GM21447 (cell line): ENCODE measurements at regions not wholly inside any gene's neighbourhood (a gene's known extent, or its start where the extent isn't known, plus 50 kb on each side); places are given as distances from the start of the nearest gene placed in this dataset.
A peak's percentile ranks its signal among the peaks of the same experiment; 100 is the strongest.

ENCODE experiments used
- ATAC-seq: cut with Tn5 transposase; IDR thresholded peaks from one replicate; pipeline ENCODE4 v1.9.1; 2021; ENCODE audit not compliant: unreplicated experiment

DNA sequence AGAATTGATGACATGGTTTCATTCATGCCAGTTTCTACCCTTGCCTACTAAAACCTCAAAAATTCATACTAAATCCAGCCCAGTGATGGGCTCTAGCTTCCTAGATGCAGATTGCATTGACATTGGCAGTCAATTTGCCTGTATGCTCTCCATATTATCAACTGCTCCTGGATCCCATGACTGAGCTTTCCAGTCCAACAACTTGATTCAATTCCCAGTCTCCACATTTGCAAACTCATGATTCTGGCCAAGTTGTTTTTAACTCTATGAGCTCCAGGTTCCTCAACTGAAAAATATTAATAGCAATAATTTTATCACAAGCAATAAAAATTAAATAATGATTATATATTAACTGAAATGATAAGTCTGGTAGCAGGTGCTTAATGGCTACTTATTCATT lies 51.0 kb upstream of the DSC1 start:
- ATAC-seq: no peak

DNA sequence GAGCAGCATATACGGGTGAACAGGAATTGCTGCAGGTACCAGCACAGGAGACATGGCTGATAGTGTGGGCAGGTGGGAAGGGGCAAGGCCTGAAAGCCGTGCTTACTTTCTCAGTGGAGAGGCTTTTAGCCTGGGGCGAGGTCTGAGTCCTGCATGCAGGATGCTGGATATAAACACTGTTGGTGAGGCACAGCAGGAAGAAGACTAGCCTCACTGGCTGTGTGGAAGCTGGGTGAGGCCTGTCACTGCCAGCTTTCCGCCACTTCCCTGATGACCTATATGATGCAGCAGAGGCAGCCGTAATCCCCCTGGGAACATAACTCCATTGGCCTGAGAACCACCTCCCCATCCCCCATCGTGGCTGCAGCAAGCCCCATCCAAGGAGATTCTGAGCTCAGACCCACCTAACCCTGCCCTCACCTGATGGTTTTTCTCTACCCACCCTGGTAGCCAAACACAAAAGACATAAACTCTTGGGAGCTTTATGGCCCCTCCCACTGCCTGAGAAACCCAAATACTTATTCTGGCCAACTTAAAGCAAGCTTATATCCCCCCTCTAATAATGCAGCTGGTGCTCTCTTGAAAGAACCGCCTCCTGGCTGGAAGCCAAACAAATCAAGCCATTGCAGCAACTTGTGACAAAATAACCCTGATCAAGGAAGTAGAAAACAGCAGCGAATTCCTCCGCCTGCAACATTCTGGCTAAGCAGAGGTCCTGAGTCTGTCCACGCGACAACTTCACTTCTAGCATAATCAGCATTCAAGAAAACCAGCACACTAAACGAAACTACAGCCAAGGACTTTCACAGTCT lies 54.6 kb upstream of the DSC1 start:
- ATAC-seq: no peak

DNA sequence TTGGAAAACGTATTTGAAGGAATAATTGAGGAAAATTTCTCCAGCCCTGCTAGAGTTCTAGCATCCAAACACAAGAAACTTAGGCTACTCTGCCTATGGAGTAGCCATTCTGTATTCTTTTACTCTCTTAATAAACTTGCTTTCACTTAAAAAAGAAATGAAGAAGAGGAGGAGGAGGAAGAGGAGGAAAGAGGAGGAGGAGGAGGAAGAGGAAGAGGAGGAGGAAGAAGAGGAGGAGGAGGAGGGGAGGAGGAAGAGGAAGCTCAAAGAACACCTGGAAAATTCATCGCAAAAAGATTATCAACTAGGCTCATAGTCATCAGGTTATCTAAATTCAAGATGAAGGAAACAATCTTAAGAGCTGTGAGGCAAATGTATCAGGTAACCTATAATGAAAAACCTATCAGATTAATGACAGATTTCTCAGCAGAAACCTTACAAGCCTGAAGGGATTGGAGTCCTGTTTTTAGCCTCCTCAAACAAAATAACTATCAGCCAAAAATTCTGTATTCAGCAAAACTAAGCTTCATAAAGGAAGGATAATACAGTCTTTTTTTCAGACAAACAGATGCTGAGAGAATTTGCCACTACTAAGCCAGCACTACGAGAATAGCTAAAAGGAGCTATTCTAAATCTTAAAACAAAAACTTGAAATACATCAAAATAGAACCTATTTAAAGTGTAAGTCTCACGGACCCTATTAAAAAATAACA lies 56.2 kb upstream of the DSC1 start:
- ATAC-seq: no peak

DNA sequence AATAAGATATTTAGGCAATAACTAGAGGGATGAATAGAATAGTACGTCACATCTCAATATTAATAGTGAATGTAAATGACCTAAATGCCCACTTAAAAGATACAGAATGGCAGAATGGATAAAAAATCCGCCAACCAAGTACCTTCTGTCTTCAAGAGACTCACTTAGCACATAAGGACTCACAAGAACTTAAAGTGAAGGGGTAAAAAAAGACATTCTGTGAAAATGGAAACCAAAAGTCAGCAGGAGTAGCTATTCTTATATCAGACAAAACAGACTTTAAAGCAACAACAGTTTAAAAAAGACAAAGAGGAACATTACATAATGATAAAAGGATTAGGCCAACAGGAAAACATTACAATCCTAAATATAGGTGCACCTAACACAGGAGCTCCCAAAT lies 56.7 kb upstream of the DSC1 start:
- no peak for ATAC-seq

DNA sequence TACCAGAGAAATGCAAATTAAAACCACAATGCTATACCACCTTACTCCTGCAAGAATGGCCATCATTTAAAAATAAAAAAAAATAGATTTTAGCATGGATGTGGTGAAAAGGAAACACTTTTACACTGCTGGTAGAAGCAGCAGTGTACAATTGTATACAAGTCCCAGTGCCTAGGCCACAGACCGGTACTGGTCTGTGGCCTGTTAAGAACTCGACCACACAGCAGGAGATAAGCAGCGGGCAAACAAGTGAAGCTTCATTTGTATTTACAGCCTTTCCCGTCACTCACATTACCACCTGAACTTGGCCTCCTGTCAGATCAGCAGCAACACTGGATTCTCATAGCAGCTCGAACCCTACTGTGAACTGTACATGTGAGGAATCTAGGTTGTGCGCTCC lies 60.7 kb upstream of the DSC1 start:
- no peak for ATAC-seq

DNA sequence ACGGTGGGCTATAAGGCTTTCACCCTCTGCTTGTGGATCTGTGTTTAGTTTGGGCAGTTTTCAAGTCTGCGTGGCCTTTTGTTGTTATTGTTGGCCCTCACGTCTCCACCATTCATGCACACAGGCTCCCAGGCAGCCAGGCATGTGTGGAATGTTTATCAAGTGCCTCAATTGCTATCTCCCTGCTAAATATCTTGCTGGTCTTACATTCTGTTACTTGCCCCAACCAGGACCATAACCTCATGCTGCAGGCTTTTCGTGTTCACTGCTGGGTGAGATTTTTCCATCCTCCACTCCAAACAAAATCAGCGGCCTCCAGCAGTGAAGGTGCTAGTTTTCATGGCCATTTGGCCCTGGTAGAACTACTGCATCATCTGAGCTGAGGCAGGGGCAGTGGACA lies 63.0 kb upstream of the DSC1 start:
- no peak for ATAC-seq

DNA sequence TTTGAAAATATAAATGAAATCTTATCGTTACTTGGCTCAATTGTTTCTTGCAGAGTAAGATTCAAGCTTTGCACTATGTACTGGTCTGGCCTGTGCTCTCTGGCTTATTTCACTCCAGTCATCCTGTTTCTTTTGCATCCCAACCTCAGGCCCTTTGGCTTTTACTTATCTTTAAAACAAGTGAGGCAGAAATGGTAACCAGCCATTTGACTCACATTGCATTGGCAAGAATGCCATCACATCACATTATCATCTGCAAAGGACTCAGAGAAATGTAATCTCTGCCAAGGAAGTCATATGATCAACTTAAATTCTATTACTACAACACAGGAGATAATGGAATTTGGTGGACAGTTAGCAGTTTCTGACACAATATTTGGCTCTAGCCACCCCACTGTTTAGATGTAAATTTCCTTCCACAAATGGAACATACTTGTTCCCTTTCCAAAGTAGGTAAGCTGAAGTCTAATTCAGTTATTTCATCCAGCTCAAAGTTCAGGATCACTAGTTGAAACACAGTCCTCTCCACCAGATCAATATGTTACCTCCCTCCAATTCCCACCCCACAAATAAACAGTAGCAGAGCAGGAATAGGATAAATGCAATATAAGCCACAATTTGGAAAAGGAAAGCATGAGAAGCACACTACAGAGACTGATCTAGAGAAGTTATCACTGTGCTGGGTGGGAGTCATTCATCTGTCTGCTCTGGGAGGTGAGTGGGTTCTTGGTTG lies 65.0 kb upstream of the DSC1 start:
- no peak for ATAC-seq

DNA sequence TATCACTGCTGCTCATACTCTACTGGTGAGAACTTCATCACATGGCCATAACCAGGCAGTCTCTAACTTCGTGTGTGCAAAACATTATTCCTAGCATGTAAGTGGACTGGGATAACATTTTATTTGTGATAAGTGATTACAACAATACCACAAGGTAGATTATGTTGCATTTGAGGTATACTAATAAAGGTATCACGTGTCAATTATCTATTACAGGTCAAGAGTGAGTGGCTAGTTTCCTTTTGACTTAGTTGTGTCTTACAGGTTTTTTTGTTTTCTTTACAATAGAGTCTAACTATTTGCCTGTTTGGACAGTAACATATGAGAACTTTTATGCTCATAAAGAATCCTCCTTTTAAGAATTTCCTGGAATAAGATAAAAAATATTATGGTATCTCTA lies 67.2 kb upstream of the DSC1 start:
- no peak for ATAC-seq

DNA sequence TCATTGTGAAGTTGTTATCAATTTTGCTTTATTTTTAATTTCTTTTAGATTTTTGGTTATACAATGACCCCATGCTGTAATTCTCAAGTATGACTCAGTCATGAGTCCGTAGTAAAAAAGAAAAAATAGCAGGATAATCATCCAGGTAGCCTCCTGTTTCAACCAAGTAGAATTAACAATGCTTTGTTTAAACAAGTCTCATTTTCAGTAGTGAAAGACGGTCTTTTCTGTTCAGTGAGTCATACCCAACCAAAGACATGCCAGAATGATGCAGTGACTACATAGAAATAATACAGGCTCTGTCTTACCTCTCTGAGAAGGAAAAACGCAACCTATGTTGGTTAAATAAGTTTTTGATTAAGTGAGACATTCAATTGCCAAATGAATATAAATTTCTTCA lies 67.8 kb upstream of the DSC1 start:
- ATAC-seq: peak; percentile 51

DNA sequence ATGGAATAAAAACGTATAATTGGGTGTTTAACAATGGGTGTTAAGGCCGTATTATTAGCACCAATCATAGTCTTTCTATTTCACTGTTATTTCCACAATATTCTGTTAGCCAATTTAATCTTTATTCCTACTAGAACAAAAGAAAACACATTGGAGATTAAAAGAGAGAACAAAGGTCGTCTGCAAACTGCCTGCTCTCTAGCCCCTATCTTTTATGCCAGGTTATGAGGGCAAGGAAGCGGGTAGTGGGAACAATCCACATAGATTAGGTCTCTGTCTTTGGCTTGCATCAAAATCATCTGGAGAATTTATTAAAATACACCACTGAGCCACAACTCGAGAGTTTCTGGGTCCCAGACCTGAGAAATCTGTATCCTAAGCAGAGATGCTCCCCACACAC lies 69.4 kb upstream of the DSC1 start:
- ATAC-seq: no peak

DNA sequence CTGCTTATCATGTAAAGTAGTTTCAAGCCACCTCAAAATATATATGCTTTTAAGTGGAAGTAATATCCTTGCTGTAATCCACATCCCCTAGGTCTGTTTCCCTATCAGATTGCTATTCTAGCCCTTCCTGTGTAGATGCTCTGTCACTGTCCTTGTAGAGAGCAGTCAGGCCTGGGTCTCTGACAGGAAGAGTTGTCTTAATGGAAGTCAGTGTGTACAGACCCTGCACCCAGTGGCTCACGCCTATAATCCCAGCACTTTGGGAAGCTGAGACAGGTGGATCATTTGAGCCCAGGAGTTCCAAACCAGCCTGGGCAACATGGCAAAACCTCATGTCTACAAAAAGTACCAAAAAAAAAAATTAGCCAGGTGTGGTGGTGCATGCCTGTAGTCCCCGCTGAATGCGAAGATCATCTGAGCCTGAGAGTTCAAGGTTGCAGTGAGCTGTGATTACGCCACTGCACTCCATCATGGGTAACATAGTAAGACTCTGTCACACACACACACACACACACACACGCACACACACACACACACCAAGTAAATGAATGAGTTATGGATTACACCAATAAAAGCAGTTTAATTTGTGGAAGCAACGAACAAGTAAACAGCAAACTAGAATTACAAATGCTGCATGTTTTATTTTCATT lies 70.2 kb upstream of the DSC1 start:
- no peak for ATAC-seq

DNA sequence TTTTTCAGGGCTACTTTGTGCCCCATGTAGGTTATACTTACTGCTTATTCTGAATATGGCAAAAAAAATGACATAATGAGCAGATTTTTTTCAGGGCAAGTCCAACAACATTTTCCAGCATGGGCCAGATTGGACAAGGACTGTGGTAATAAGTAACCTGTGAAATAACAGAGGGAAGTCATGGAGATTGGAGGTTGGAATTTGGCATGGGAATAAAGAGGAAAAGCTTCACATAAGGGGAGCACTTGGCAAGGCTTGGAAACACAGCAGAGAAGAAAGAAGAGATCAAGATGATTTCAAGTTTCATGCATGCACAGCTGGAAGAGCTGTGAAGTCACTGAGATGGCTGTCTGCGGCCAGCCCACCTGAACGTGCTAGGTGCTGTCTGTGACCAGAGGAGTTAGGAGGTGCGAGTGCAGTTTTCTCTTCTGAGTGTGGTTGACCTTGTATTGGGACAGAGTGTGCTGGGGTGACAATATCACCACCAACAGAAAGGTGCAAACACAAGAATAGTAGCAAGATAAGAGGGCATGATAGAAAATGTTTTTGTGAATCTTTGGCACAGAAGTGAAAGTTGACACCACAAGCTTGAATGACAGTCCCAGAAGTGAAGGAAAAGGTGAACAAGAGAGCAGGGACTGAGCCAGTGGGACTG lies 71.1 kb upstream of the DSC1 start:
- no peak for ATAC-seq

DNA sequence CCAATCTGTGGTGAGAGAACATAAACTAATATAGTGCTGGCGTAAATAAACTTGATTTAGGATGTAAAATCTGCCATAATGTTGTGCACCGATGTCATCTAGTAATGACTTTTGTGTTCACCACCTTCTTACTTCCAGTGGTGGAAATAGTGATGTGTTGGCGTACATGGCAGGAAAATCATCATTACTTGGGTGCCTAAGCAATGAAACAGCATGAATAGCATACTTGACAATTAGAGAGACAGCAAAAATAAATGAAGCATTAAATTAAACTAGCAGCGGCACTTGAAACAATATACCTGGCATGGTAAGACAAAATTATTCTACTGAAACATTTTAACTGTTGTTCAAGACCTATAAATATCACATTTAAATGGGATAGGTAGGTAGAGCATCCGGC lies 73.2 kb upstream of the DSC1 start:
- no peak for ATAC-seq

DNA sequence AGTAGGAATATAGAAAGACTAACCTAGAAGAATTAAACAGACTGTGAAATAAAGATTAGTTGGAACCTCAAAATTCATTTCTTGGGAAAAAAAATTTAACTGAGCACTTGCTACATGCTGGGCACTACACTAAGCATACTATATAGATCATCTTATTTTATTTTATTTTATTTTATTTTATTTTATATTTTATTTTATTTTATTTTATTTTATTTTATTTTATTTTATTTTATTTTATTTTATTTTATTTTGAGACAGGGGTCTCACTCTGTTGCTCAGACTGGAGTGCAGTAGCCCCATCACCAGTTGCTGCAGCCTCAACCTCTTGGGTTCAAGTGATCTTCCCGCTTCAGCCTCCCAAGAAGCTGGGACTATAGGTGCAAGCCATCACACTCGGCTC lies 74.5 kb upstream of the DSC1 start:
- ATAC-seq: no peak

DNA sequence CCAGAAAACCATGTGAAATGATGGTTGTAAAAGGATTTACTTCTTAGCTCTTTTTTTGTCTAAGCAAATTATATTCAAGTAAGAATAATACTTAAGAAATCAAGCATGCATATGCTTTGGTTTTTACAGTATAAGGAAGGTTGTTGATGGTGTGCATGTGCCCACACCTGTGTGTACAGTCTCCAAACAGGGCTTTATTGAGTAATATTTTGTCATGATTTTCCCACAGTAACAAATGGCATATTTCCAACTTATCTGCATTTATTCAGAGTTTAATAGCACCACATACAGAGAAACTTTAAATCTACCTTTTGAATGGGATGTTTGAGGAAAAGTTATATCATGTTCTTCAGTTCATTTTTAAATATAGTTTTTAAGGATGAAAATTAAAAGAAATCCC lies 76.5 kb upstream of the DSG1 start:
- ATAC-seq: no peak

DNA sequence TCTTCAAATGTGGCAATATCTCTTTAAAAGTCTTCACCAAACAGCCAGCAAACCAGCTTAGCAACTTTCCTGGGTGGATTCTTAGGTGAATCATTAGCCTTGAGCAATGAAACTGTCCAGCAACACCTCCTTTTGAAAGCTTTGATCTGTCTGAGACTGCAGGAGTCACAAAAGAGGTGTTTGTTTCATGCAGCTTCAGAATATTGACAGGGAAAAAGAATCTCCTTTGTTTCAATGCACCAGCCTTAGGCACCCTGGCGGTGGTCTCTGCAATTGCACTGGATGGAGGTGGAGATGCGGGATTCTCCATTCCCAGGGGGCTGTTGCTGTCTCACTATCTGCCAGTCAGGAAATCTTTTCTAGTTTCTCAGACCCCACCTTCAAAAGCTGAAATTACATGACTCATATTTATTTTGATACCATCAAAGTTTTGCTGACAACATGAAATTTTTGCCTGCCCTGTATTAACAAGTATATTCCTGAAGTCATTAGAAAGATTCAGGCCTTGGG lies 76.0 kb upstream of the DSG1 start:
- ATAC-seq: no peak

DNA sequence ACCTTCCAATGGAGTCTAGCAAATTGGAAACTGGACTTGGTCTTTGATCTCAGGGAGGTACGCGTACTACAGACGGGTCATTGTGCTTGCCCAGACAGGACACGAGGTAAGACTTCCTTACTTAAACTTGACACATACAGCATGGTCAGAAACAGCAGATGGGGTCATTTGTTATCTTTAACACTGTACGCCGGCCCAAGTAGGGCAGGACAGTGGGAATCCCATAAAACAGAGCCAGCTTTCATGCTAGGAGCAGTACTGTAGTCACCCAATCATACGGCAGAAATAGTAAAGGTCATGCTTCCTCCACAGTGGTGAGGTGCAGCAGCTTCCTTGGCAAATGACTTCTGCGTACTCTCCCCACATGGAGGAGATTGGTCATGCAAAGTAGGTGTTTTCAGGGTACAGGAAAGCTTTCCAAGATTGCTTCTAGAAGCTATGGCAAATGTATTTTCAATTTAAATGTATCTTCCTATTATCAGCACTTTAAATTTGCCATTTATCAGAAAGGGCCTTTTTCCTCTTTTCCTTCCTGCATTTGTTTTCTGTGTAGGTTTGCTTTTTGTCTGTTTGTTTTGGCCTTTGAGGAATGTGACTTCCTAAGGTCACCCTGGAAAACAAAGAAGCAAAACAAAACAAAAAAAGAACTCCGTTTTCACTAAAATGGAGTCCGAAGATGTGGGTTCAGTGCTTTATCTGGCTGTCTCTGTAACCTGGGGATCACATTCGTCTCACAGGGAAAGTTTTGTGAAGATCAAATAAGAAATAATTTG lies 74.0 kb upstream of the DSG1 start:
- no peak for ATAC-seq

DNA sequence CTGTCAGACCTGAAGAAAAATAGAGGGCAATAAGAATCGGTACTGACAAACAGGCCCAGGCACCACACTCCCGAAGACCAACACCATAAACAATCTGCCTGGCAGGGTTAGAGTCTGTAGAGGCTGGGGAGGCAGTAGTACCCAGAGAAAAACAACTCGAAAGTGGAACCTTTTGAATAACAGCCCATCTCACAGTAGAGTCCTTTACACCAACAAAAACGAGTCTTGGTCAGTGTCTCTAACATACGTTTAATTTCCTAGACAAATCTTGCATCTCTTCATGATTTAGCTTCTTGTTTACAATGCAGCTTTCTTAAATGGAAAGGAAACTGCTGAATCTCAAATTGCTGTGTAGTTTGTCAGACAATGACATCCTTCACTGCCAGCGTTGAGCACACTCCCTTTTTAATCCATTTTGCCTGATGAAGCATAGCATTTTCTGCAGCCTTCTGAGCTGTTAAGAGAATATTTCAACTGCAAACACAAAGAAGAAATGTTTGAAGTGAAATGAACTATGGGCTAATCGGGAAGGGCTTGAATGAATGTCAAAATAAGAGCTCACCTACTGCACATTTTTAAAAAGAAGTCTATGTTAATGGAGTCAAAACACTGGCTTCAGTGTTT lies 73.1 kb upstream of the DSG1 start:
- no peak for ATAC-seq

DNA sequence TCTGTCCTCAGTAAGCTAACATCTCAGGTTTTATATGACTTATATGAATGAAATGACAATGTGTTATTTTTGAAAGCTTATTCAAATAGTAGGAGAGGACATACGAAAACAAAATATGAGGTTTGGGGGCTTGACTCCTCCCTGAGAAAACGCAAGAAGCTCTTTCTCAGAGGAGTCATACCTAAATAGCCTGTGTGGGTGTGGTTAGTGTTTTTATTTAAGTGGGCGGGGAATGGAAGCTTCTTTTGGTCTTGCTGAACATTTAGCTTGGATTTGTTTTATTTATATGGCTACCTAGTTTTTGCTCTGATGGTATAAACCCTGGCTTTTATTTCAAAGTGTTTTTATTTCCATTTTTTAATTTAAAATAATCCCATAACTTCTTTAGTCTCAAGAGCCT lies 72.1 kb upstream of the DSG1 start:
- no peak for ATAC-seq

DNA sequence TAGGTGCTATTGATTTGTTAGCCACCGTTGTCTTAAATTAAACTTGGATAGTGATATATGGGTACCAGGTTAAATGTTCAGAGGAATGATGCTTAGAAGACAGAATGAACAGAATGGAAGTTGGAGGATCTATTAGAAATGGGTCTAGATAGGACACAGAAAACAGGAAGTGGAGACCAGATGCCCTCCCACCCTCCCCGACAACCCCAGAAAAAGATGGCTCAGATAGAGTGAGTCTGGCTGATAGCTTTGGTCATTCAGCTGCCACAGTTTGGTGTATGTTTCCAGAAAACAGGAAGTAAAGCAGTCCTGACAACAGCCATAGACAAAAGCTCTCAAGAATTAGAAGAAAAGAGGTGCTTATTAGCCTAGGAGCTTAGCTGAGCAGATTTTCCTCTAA lies 71.5 kb upstream of the DSG1 start:
- no peak for ATAC-seq
